Mesothelial cell of epicardium (in vitro differentiated cells): ENCODE measurements at regions not wholly inside any gene's neighbourhood (a gene's known extent, or its start where the extent isn't known, plus 50 kb on each side); places are given as distances from the start of the nearest gene placed in this dataset.

ENCODE experiments used
- DNase-seq, 2 experiments: peaks; one replicate each; pipeline ENCODE4 v3.0.0; 2021; ENCODE audit warnings: low spot score in 2 of 2; ENCODE audit not compliant: unreplicated experiment in 2 of 2
- H3K27ac Mint-ChIP-seq: 2 replicates; pipeline ENCODE4 v1.8.0; 2021; ENCODE audit warnings: mixed read lengths
- H3K27me3 Mint-ChIP-seq: 2 replicates; pipeline ENCODE4 v1.8.0; 2021; ENCODE audit warnings: low read depth, mixed read lengths
- H3K36me3 Mint-ChIP-seq: 2 replicates; pipeline ENCODE4 v1.8.0; 2021; ENCODE audit warnings: mixed read lengths
- H3K4me1 Mint-ChIP-seq: 2 replicates; pipeline ENCODE4 v1.8.0; 2021; ENCODE audit warnings: mixed read lengths
- H3K4me3 Mint-ChIP-seq: 2 replicates; pipeline ENCODE4 v1.8.0; 2021; ENCODE audit warnings: mild to moderate bottlenecking, moderate library complexity, mixed read lengths
- H3K9me3 Mint-ChIP-seq: 2 replicates; pipeline ENCODE4 v1.8.0; 2021; ENCODE audit warnings: mixed read lengths
- CTCF ChIP-seq: fragments of 200-600 bp; sonication (generic); IDR thresholded peaks from one replicate; pipeline ENCODE4 v1.5.0; 2021; ENCODE audit warnings: antibody characterized with exemption; ENCODE audit not compliant: unreplicated experiment

DNA sequence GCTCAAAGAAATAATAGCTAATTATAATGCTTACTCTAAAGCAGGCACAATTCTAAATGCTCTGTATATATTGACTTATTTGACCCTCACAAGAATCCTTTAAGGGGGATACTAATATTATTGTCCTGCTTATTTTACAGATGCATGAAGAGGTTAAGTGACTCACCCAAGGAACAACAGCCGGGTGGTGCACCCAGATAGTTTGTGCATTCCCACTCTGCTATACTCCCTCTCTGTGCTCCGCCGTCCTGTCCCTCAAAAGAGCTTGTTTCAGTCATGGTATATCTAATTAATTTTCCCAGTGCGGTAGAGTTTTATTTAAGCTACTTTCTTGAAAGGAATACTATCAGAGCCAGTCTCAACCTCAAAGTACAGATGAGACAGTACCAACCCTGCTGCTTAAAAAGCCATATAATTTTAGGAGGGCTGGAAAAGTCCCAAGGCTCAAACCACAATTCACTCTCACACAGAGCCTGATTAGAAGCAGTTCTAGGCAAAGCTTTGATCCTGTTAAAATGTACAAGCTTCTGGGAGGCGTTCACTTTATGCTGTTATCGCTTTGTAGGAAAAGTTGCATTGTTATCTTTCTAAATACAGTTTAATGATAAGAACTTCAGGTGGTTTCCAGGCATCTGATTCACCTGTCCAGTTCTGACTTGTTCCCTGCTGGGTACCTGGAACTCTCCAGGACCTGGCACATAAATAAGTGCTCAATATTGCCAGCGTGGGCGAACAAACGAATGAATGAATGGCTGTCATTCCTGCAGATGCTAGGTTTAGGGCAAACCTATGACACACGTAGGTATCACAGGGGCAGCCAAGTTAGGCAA is 261.5 kb upstream of the KLF14 start:
- Mint-ChIP-seq H3K36me3 (no peaks in the 10 kb centered on the region), H3K4me1 (peaks cover 61% of the 10 kb centered on the region), H3K27ac (no peak overlapping the region), H3K9me3 (no peaks in the 10 kb centered on the region), H3K27me3 (no peaks in the 10 kb centered on the region), H3K4me3 (no peak overlapping the region)
- TF ChIP-seq CTCF: no peak
- no peak for DNase-seq

DNA sequence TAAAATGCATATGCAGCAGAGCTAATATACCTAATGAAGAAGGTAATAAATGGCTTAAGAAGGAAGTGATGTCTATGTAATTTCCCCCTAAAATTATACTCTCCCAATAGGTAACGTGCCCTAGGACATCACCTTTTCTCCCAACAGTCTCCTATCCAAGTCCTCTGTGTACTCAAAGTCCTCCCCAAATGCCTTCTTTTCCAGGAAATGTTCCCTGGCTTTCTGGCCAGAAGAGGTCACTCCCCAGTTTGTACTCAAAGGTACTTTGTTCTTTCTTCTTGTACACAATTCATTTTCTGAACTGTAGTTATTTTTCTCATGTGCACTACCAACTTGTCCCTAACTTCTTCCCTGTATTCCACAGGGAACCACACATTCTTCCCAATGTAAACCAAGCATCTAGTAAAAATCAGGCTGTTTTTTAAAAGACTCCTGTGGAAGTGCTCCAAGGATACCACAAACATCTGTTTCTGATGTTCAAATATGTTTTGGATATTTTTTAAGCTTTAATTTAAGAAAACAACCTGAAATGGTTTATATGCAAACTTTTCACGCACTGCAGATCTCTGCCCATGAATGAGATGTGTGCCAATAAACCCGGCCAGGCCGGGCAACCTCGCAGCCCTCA is 262.3 kb upstream of the KLF14 start:
- H3K27ac Mint-ChIP-seq: peak overlapping the region; percentile 32
- no peaks in the 10 kb centered on the region for H3K27me3 Mint-ChIP-seq
- no peak overlapping the region for H3K4me3 Mint-ChIP-seq
- H3K9me3 Mint-ChIP-seq: no peaks in the 10 kb centered on the region
- no peaks in the 10 kb centered on the region for H3K36me3 Mint-ChIP-seq
- H3K4me1 Mint-ChIP-seq: peaks cover 61% of the 10 kb centered on the region
- no peak for TF ChIP-seq CTCF
- DNase-seq: no peak

- DNase-seq: no peak
- H3K27ac Mint-ChIP-seq: peak overlapping the region; percentile 32
Observed at GRCh38 chr7:130996833-130997231, 262.8 kb upstream of the KLF14 start.

DNA sequence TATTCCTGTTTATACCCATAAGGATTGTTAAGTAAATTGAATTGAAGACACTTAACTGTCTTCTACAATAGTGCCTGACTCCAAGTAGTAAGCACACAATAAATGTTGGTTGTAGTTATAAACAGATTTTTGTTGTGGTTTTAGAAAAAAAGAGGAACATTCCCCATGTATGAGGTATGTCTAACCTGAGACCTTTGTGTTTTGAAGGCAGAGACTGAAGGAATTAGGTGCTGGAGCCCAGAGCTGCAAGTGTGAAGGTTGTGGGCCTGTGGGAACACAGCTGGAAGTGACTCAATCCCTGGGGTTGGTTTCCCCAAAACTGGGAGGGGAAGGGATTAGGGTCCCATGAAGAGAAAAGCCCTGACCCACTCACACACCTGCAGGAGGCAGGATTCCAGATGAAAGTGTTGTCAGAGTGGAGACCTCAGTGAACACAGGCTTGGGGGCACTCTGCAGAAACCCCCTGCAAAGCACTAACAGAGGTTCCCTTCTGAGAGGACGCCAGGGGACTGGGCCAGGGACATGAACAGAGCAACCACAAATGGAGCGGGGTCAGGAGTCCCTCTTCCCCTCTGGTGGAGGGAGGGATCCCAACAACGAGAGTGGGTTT is 265.1 kb upstream of the KLF14 start:
- Mint-ChIP-seq H3K4me3 (no peak overlapping the region), H3K9me3 (peaks cover 7% of the 10 kb centered on the region), H3K4me1 (peaks cover 58% of the 10 kb centered on the region), H3K27ac (peak overlapping the region; percentile 72), H3K36me3 (no peaks in the 10 kb centered on the region), H3K27me3 (no peaks in the 10 kb centered on the region)
- TF ChIP-seq CTCF: no peak
- DNase-seq: no peak

More at GRCh38 chr7:130996833-130997231, 262.8 kb upstream of the KLF14 start:
- H3K4me1 Mint-ChIP-seq: peaks cover 61% of the 10 kb centered on the region
- TF ChIP-seq CTCF: no peak
- H3K36me3 Mint-ChIP-seq: no peaks in the 10 kb centered on the region
- no peak overlapping the region for H3K4me3 Mint-ChIP-seq
- no peaks in the 10 kb centered on the region for H3K9me3 Mint-ChIP-seq
- H3K27me3 Mint-ChIP-seq: no peaks in the 10 kb centered on the region

DNA sequence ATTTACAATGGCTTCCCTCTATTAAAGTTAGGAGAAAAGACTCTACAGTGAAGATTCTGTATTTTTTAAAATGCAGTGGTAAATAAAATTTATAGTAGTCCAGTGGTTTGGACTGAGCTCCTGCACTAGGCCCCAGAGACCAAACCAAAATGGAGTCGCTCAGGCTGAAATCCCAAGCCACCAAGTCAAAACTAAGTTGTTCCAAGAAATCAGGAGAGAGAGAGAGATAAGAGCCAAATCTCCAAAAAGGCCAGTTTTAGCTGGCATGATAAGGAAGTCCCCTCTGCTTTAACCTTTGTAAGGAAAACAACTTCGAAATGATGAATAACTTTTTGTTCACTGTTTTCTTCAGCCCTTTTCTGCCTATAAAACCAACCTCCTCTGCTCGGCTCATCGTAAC is 265.9 kb upstream of the KLF14 start:
- Mint-ChIP-seq H3K4me3 (no peak overlapping the region), H3K27ac (peak overlapping the region; percentile 41), H3K4me1 (peaks cover 50% of the 10 kb centered on the region), H3K9me3 (peaks cover 7% of the 10 kb centered on the region), H3K36me3 (no peaks in the 10 kb centered on the region), H3K27me3 (no peaks in the 10 kb centered on the region)
- no peak for DNase-seq
- TF ChIP-seq CTCF: no peak
